Transverse colon (tissue), 4 donors: ENCODE measurements at regions not wholly inside any gene's neighbourhood (a gene's known extent, or its start where the extent isn't known, plus 50 kb on each side); places are given as distances from the start of the nearest gene placed in this dataset.

ENCODE experiments used
- EP300 ChIP-seq: sonication (generic); formaldehyde crosslinking; IDR thresholded peaks from one replicate; pipeline ENCODE4 v1.6.1; 2017; ENCODE audit warnings: antibody characterized with exemption, low read depth
- POLR2A ChIP-seq: fragments of 450-650 bp; IDR thresholded peaks from one replicate; pipeline ENCODE4 v1.6.1; 2016; ENCODE audit warnings: antibody characterized with exemption, mild to moderate bottlenecking, moderate library complexity
- POLR2AphosphoS5 ChIP-seq, 3 donors: sonication (generic); formaldehyde crosslinking; IDR thresholded peaks; one replicate each; pipeline ENCODE4 v1.6.1; 2016; ENCODE audit warnings: antibody characterized with exemption in 3 of 3
- TF ChIP-seq, protein P1 (sequence below), 5 experiments: fragments of 200-600 bp in 3 of 5; fragments of 450-650 bp in 2 of 5; sonication (generic) in 3 of 5; IDR thresholded peaks; 1 replicate in 2 of 5; 2 replicates in 3 of 5; pipeline ENCODE4 v1.5.1; 2016 to 2017; ENCODE audit warnings: antibody characterized with exemption in 5 of 5, inconsistent platforms in 3 of 5, mild to moderate bottlenecking in 2 of 5, moderate library complexity in 1 of 5

- TF ChIP-seq EP300: no peak
- no peak for TF ChIP-seq POLR2AphosphoS5 (IDR thresholded peaks at IDR 0.05)
- TF ChIP-seq, protein P1, sequence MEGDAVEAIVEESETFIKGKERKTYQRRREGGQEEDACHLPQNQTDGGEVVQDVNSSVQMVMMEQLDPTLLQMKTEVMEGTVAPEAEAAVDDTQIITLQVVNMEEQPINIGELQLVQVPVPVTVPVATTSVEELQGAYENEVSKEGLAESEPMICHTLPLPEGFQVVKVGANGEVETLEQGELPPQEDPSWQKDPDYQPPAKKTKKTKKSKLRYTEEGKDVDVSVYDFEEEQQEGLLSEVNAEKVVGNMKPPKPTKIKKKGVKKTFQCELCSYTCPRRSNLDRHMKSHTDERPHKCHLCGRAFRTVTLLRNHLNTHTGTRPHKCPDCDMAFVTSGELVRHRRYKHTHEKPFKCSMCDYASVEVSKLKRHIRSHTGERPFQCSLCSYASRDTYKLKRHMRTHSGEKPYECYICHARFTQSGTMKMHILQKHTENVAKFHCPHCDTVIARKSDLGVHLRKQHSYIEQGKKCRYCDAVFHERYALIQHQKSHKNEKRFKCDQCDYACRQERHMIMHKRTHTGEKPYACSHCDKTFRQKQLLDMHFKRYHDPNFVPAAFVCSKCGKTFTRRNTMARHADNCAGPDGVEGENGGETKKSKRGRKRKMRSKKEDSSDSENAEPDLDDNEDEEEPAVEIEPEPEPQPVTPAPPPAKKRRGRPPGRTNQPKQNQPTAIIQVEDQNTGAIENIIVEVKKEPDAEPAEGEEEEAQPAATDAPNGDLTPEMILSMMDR (IDR thresholded peaks at IDR 0.05): no peak
- no peak for TF ChIP-seq POLR2A
Observed at GRCh38 chr1:170864238-170864637, 71.1 kb upstream of the MROH9 start.
